Panc1 (cell line): ENCODE measurements at regions not wholly inside any gene's neighbourhood (a gene's known extent, or its start where the extent isn't known, plus 50 kb on each side); places are given as distances from the start of the nearest gene placed in this dataset.

Source experiments
- ATAC-seq: fragments of 200-7000 bp; cut with Tn5 transposase; 2 replicates; pipeline ENCODE4 v1.9.1; 2020; ENCODE audit warnings: mild to moderate bottlenecking, moderate library complexity
- BruUV-seq: library from RNA; stranded (reverse); fragments of 400-500 nt; replicated peaks from 2 replicates; lab custom pipeline; 2021; lab: Mats Ljungman, UMichigan
- CTCF ChIA-PET: fragments of 300-600 bp; sonication (Branson Sonifier 250); formaldehyde crosslinking; loops from one replicate; lab custom pipeline; 2022; ENCODE audit warnings: antibody characterized with exemption; lab: Charles Lee
- POLR2A ChIA-PET: fragments of 300-600 bp; sonication (Branson Sonifier 250); formaldehyde crosslinking; loops from one replicate; lab custom pipeline; 2022; ENCODE audit warnings: antibody characterized with exemption; lab: Charles Lee
- DNase-seq: peaks from one replicate; pipeline ENCODE4 v3.0.0-alpha.2; 2010; ENCODE audit warnings: low read depth, low spot score
- H3K27ac ChIP-seq: 2 replicates; pipeline ENCODE4 v1.5.1; 2011; ENCODE audit warnings: mild to moderate bottlenecking, low read length, inconsistent platforms
- H3K27me3 ChIP-seq: fragments of 200-500 bp; sonication (Bioruptor generic); 2 replicates; pipeline ENCODE4 v1.6.0; 2014; ENCODE audit warnings: low read length, inconsistent platforms; ENCODE audit not compliant: control insufficient read depth, insufficient read depth
- H3K36me3 ChIP-seq: fragments of 200-500 bp; sonication (Bioruptor generic); 2 replicates; pipeline ENCODE4 v1.5.1; 2014; ENCODE audit warnings: inconsistent platforms, mild to moderate bottlenecking, low read length, moderate library complexity; ENCODE audit not compliant: control insufficient read depth, insufficient read depth
- H3K4me1 ChIP-seq: 2 replicates; pipeline ENCODE4 v1.5.1; 2011; ENCODE audit warnings: inconsistent platforms, mild to moderate bottlenecking, low read length, moderate library complexity; ENCODE audit not compliant: control insufficient read depth, insufficient read depth
- H3K4me3 ChIP-seq, 2 experiments: 2 replicates each; pipeline ENCODE4 v1.5.1; 2011 to 2012; ENCODE audit warnings: low read depth in 2 of 2, low read length in 2 of 2, mild to moderate bottlenecking in 2 of 2, inconsistent platforms in 1 of 2, moderate library complexity in 1 of 2
- H3K9me3 ChIP-seq: fragments of 200-500 bp; sonication (Bioruptor generic); 2 replicates; pipeline ENCODE4 v1.5.1; 2014; ENCODE audit warnings: low read depth, mild to moderate bottlenecking, inconsistent platforms, low read length, moderate library complexity; ENCODE audit not compliant: control insufficient read depth, insufficient read depth
- POLR2AphosphoS5 ChIP-seq: IDR thresholded peaks from 2 replicates; pipeline ENCODE4 v1.6.1; 2012; ENCODE audit warnings: mild to moderate bottlenecking, low read depth, low read length, moderate library complexity
- REST ChIP-seq, 2 experiments: IDR thresholded peaks; 2 replicates each; pipeline ENCODE4 v1.6.1; 2011 to 2012; ENCODE audit warnings: low read depth in 2 of 2, control low read depth in 1 of 2, low read length in 1 of 2, mild to moderate bottlenecking in 1 of 2, moderate library complexity in 1 of 2; ENCODE audit not compliant: insufficient read depth in 1 of 2
- SIN3A ChIP-seq: IDR thresholded peaks from 2 replicates; pipeline ENCODE4 v1.6.1; 2012; ENCODE audit warnings: low read depth, mild to moderate bottlenecking, low read length, moderate library complexity, borderline replicate concordance; ENCODE audit not compliant: insufficient read depth
- TCF7L2 ChIP-seq: IDR thresholded peaks from 2 replicates; pipeline ENCODE4 v1.6.1; 2011; ENCODE audit warnings: mild to moderate bottlenecking, low read depth, low read length, inconsistent platforms
- in situ Hi-C: cut with HindIII; loops from 2 replicates; pipeline ENCODE4 v1.10.0; 2016; ENCODE audit warnings: low sequenced_read_pairs, low pct_unique_long_range_greater_than_20kb
- intact Hi-C: fragments of 100-400 bp; cut with micrococcal nuclease; formaldehyde crosslinking; loops from one replicate; pipeline ENCODE4 v1.10.0; 2022; ENCODE audit not compliant: unreplicated experiment
- TF ChIP-seq, protein P1 (sequence below): fragments of 450-650 bp; IDR thresholded peaks from 2 replicates; pipeline ENCODE4 v1.5.1; 2017; ENCODE audit warnings: mild to moderate bottlenecking

DNA sequence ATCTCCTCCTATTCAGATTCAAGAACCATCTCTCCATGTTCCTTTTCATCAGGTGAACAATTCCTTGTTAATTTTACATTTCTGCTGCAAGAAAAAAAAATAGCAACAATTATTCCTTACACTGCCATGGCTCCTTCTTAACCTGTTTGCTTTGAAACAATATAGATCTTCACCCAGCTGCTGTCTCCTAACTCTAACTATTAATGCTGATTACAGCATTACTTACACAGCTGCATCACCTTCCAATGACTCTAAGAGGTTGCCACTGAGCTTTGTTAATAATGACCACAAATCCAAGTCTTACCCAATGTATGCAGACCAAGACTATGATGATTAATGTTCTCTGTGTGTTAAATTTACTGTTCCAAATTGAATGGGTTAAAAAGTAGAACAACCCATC is 541.4 kb downstream of the TOX3 start:
- no peak for ATAC-seq
- ChIA-PET CTCF (no interaction called here), POLR2A (no interaction called here)
- H3K27me3 ChIP-seq = no peaks in the 10 kb centered on the region
- H3K27ac ChIP-seq = no peak overlapping the region
- no peaks in the 10 kb centered on the region for H3K9me3 ChIP-seq
- H3K4me1 ChIP-seq = no peaks in the 10 kb centered on the region
- TF ChIP-seq POLR2AphosphoS5 = no peak
- TF ChIP-seq, protein P1, sequence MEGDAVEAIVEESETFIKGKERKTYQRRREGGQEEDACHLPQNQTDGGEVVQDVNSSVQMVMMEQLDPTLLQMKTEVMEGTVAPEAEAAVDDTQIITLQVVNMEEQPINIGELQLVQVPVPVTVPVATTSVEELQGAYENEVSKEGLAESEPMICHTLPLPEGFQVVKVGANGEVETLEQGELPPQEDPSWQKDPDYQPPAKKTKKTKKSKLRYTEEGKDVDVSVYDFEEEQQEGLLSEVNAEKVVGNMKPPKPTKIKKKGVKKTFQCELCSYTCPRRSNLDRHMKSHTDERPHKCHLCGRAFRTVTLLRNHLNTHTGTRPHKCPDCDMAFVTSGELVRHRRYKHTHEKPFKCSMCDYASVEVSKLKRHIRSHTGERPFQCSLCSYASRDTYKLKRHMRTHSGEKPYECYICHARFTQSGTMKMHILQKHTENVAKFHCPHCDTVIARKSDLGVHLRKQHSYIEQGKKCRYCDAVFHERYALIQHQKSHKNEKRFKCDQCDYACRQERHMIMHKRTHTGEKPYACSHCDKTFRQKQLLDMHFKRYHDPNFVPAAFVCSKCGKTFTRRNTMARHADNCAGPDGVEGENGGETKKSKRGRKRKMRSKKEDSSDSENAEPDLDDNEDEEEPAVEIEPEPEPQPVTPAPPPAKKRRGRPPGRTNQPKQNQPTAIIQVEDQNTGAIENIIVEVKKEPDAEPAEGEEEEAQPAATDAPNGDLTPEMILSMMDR = no peak
- no peak for TF ChIP-seq TCF7L2
- TF ChIP-seq SIN3A = no peak
- TF ChIP-seq REST (IDR thresholded peaks at IDR 0.05; ENCODE audit: insufficient read depth in 1 of 2, low read depth in 2 of 2, low read length in 1 of 2) = no peak
- H3K36me3 ChIP-seq = no peaks in the 10 kb centered on the region
- in situ Hi-C loops (no loop called here), intact Hi-C loops (no loop called here)
- DNase-seq = no peak
- no TSS peak for BruUV-seq
- no peak overlapping the region for H3K4me3 ChIP-seq

DNA sequence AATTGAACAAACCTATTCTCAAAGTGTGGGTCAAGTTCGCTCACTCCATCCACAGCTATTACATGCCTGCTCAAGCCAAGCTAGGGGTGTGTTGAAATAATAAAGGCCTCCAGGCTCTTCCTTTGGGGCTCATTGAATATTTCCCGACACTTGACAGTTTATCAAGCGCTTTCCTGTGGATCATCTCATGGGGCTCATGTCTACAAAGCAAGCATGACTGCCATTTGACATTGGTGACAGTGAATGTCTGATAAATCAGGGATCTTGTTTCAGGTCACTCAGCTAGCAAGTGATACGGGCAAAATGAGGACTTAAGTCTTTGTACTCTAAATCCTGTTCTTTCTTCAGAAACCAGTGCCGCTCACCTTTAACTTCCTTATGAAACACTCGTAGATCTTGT is 542.6 kb downstream of the TOX3 start:
- no peak overlapping the region for H3K27ac ChIP-seq
- ATAC-seq (no peak), DNase-seq (no peak)
- no peaks in the 10 kb centered on the region for H3K27me3 ChIP-seq
- TF ChIP-seq POLR2AphosphoS5 (no peak), TCF7L2 (no peak), REST (IDR thresholded peaks at IDR 0.05; ENCODE audit: insufficient read depth in 1 of 2, low read depth in 2 of 2, low read length in 1 of 2) (no peak), SIN3A (no peak)
- TF ChIP-seq, protein P1 = no peak
- H3K4me3 ChIP-seq = no peak overlapping the region
- POLR2A ChIA-PET = no interaction called here
- intact Hi-C loops (no loop called here), in situ Hi-C loops (no loop called here)
- no TSS peak for BruUV-seq
- H3K9me3 ChIP-seq = no peaks in the 10 kb centered on the region
- no peaks in the 10 kb centered on the region for H3K36me3 ChIP-seq
- H3K4me1 ChIP-seq = no peaks in the 10 kb centered on the region
- CTCF ChIA-PET = no interaction called here
